GM21723 (cell line): ENCODE measurements at regions not wholly inside any gene's neighbourhood (a gene's known extent, or its start where the extent isn't known, plus 50 kb on each side); places are given as distances from the start of the nearest gene placed in this dataset.

ENCODE experiments used
- ATAC-seq: cut with Tn5 transposase; IDR thresholded peaks from one replicate; pipeline ENCODE4 v1.9.1; 2021; ENCODE audit warnings: mild to moderate bottlenecking, moderate library complexity; ENCODE audit not compliant: unreplicated experiment

DNA sequence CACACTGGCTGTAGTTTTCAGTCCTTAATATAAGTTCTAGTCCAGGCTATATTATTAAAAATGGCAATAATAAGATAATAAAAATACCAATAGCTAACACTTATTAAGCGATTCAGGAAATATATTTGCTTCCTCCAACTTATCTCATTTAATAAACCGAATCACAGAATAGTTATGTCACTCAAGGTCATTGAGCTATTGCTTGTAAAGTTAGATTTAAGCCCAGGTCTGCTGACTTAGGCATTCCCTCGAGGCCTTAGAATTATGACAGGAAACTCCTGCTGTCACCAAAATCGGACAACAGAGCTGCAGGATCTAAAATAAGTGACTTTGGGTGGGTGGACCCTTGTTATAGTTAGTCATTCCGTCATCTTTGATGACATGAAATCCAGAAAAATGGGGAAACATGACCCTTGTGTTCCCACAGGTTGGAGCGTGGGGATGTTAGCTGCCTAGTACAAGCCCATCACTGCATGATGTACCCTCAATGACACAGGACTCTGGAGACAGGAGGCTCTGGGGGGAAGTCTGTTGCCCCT lies 181.3 kb upstream of the PHYHIPL start:
- no peak for ATAC-seq

DNA sequence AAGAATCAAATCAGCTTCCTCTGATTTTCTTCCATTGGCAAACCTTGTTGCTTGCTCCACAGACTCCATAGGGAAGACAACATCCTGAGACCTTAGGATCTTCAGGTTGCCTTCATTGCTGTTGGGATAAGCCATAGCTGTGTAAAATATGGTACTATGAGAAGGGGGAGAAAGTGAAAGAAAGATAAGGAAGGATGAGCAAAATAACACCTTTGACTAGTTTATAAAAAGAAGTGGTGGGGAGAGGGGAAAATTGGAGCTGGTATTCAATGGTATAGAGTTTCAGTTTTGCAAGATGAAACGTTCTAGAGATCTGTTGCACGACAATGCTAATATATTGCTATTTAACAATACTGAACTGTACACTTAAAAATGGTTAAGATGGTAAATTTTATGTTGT lies 180.4 kb upstream of the PHYHIPL start:
- no peak for ATAC-seq

DNA sequence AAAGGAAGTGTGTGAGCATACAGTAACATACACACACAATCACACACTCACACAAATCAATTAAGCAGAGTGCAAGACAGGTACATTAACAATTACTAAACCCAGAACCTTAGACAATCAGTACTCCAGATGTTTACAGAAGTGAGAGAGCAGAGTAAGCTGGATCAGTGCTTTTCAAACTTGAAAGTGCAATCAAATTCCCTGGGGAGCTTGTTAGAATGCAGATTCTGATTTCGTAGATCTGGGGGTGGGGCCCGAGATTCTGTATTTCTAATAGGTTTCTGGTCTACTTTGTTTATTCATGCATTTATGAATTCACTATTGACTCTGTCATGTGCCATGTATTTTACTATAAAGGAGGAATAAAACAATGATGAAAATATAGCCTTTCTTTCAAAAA lies 179.6 kb upstream of the PHYHIPL start:
- no peak for ATAC-seq

DNA sequence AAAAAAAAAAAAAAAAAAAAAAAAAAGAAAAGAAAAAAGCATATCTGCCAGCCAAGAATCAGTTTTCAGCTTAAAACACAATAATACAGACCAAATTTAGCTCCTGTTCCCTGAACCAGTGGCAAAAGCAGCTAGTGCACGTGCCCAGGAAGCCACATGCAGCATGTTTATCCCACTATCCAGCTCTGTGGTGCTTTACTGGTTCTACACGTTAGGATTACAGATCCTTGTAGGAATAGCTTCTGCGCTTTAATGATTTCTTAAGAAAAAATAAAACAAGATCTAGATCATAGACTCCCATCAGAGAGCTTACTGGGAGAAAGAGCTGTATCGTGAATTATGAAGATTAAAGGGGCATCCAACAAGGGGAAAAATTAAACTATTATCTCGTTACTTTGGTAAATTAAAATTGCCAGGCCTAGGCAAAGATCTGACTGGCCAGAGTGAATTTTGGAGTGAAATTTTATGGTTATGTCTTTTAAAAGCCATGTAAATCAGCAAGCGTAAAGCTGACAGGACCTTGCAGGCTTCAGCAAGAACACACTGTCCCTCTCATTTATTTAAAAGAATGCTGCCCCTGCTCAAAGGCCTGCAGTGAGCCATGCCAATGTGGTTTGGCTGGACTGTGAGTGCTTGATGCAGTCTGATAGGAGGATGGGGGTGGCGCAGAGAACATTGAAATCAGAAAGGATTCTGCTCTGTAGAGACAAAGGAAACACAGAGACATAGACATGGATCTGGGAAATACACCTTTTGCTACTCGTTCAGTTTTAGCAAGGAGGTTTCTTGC lies 177.3 kb upstream of the PHYHIPL start:
- ATAC-seq, result no peak

DNA sequence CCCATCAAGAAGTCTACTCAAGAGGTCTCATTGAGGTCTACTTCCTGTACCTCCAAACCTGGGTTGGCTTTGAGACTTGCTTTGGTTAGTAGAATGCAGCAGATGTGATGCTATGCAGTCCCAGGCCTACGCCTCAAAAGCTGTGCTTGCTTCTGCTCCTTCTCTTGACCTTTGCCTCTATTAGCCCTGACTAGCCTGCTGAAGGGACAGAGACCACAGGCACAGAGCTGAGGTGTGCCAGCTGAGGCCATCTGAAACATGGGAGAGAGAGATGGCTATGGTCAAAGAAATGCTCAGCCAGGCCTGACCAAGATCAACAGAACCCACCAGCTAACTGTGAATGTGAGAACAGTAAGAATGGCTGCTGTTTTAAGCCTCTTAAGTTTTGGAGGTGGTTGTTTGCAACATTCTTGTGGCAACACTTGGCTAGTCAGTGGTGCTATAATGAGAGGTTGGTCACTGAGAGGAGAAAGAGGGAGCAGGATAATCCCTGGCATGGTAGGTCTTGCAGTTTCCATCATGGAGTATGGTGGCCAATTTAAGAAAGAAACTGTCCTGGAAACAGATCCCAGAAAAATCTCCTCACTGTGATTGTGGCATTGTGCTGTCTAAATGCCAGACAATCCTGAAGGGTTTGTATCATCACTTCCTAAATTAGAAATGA lies 176.1 kb upstream of the PHYHIPL start:
- no peak for ATAC-seq

DNA sequence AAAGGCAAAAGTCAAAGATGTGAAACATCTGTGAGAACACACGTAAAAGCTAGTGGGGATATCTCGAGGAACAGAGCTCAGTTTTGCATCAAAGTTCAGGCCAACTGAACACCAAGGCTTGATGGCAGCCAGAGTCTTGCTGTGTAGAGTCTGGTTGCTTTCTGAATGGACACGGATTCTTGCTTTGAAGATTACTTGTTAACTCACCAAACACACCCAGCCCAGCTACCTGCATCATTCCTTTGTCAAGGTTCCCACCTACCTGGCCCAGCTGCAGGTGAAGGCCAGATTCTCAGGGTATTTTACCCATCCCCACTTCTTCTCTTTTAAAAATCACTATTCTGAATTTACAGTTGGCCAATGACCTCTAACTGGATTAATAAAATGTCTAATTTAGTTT lies 174.4 kb upstream of the PHYHIPL start:
- ATAC-seq, result no peak

DNA sequence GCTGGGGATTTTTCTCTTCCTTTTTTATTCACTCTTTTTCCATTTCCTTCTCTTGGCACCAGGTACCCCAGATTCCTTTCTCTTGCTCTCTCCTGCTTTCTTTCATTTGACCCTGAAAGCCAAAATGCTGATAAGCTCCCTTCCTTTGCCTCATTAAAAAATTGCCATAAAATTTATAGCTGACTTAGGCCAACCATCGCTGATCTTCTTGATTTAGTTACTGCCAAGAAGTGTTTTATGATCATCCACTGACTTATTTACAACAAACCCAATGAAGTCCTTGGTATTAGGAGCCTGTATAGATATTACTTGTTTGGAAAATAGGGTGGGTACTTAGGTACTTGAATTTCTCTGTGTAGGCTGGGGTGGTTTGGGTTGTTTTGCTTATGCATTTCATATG lies 173.2 kb upstream of the PHYHIPL start:
- no peak for ATAC-seq

DNA sequence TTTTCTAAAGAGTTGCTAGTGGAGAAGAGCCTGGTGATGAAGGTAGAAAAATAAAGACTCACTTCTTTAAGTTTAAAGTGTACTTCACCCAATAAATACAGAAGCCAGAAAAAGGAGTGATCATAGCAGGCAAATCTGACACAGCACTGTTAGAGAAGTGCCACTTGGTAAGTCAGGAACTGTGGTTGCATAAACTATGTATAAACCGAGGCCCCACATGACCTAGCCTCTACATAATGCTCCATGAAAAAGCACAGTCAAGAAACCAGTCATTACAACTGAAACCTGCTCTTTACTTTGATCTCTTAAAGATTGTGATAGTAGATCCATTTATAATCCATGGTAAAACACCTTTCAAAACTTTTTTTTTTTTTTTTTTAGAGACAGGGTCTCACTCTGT lies 172.1 kb upstream of the PHYHIPL start:
- ATAC-seq, result no peak

DNA sequence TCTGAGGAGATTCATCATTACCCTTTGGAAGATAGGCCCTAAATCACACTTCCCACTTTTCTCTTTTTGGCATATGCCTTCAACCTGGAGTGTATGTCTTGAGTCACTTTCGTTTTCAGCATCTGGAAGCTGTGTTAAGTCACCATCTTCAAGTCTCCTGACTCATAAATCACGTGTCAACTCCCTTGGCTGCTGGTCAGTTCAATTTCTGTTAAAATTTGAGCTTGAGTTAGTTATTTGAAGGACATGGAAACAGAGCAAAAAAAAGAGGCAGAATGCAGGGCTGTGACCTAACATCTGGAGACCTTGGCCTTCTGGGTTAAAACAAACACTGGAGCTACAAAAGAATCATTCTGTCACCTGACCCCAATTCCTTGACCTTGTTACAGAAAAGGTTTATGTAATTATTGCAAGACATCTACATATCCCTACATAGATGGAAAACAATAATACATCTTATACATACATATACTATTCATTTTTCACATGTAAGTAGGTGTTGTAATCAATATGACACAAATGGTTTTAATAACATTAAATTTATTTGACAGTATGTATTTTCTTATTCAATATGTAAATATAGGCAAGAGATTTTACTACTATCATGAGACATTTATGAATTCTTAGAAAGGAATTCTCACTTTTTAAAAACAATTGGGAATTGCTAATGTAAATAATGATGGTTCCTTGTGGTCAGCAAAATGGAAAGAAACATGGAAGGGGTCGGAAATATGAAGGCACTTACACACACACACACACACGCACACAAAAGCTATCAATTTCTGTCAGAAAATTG lies 169.7 kb upstream of the PHYHIPL start:
- ATAC-seq, result no peak

DNA sequence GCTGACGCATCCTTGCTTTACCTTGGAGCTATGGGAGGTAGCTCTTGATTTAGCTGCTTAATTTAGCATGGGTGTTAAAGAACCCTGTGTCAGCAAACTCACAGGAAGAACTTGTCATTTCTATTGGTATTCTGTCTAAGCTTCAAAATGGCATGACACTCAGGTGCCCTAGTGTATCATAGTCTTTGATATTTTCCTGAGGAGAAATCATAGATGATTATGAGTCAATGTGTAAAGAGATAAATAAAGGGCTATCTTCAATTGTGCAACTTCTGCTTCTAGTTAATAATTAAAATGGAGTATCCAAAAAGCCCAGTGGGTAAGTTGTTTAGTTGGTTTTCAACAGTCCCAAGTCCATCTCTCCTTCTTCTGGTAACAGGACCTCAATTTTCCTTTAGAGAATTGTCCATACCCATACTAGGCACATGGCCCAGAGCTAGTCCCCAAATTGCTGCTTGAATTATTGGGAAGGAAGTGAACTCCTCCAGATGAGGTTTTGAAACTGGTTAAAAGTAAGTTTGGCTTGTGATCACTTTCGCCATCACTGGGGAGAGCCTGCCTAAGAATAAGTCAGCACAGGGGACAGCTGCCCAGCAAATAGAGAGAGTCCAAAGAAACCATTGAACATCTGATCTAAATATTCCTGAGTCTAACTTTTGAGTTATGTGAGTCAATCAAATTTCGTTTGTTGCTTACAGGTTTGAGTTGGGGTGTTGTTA lies 169.0 kb upstream of the PHYHIPL start:
- ATAC-seq, result no peak

DNA sequence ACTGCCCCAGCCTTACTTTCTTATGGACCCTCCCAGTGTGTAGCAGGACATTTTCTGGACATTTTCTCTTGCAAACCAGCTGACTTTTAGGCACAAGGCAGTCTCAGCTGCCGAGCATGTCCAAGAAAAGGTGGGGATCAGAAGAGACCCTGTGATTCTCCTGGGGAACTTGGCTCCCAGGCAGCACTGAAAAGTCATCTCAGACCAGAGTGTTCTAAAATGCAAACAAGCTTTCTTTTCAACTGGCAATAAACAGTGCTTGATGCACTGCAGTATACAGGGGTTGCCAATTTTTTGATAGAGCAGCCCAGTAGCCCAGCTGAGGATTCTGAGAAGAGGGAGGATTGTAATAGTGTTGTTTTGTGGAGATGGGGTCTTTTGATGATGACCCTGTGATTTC lies 168.0 kb upstream of the PHYHIPL start:
- ATAC-seq, result no peak

DNA sequence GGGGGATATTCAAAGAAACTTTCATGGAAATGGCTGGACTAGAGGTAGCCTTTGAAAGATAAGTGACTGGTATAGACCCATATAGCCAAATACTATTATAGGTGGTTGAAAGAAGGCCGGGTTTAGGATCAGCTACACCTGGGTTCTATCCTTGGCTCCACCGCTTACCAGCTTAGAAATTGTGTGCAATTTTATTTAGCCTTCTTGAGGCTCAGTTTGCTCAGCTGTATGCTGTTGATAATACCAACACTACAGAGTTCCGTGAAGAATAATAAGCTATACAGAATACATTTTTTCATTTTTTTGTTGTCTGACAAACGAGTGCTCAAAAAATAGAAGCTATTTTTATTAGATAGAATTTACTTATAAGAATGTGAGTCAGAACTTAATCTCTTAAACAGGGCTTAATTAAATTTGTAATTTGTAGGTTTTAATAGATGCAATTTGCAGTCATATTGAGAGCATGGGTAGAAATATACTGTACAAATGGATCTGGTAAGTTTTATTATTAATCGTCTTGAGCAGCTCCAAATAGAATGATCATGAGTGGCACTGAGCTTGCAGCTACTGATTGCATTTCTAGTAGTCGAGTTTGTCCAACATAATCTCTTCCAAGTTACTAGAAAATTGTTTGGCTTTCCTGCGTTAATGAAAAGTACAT lies 164.3 kb upstream of the PHYHIPL start:
- ATAC-seq, result no peak

DNA sequence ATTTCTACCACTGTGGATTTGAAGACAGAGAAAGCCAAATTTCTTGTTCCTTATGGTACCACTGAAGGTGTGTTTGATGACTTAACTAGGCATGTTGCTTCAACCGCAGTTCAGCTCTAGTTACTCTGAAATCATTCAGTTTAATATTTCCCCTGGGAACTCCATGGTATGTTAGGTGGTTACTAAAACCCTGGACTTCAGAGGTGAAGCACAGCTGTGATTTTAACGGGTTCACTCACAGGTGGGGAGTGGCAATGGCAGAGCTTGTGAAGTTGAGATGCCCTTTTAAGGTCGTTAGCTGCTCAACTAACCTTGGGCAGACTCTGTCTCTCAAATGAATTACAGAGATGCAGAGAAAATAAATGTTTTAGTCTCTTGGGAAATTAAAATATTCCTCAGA lies 163.6 kb upstream of the PHYHIPL start:
- no peak for ATAC-seq

DNA sequence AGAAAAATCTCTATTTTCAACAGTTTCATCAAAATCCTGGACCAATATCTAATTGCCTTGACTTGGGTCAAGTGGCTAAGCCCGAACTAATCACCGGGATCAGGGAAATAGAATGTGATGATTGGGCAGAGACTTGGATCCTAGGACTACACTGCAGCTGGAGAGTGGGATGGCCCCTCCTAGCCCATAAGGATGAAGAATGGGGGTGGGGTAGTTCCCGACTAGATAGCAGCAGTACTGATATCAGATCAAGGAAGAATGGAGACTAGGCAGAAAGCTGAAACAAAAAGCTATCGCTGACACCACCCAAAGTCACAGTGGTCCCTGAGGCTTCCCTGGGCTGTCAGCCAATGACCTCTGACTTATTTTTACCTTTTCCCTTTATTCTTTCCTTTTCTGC lies 160.4 kb upstream of the PHYHIPL start:
- ATAC-seq, result no peak

DNA sequence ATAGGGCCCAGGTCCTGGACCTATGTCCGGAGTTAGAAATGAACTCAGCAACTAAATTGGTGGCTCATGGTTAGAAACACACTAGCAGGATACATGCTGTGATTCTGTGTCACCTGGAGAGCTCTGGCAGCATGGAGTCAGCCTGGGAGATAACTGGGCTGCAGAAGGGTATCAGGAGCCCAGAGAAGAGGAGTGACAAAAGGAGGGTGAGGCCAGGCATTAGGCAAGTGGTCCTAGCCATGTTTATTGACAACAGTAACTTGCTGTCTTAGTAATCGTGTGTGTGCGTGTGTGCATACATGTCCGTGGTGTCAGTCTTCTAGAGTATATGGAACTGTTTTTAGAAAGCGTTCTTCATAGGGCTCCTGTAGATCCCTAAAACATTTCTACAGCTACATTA lies 157.5 kb upstream of the PHYHIPL start:
- no peak for ATAC-seq

DNA sequence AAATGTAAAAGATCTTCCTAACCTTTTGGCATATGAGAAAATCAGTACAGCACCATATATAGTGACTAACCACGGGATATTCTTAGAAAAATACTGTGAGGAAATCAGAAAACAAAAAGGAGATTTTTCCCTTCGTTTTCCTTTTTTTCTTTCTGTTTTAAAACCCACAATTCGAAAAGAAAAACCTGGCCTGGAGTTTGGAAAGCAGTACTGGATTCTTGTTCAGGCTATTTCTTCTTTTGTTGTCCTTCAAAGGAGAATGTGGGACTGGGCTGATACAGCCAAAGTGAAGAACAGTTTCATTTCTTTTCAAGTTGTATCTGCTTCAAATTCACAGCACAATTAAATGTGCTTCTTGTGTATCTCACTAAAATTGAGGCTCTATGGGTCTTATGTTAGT lies 156.8 kb upstream of the PHYHIPL start:
- ATAC-seq, result no peak

DNA sequence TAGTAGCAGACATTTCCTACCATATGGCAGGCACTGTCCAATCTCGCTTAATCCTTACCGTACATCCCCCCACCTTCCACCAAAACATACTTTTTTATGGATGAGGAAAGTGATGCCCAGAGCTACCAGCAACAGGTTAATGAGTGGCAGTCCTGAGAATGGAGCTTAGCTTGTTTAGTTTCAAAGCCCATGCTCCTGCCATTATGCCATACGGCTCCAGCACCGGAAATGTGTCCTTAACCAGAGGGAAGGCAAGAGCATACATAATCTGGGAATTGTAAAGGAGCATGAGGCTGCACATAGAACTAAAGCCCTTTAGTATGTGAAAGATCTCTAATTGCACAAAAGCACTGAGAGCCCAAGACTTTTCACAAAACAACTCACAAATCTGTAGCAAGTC lies 155.9 kb upstream of the PHYHIPL start:
- ATAC-seq, result no peak

DNA sequence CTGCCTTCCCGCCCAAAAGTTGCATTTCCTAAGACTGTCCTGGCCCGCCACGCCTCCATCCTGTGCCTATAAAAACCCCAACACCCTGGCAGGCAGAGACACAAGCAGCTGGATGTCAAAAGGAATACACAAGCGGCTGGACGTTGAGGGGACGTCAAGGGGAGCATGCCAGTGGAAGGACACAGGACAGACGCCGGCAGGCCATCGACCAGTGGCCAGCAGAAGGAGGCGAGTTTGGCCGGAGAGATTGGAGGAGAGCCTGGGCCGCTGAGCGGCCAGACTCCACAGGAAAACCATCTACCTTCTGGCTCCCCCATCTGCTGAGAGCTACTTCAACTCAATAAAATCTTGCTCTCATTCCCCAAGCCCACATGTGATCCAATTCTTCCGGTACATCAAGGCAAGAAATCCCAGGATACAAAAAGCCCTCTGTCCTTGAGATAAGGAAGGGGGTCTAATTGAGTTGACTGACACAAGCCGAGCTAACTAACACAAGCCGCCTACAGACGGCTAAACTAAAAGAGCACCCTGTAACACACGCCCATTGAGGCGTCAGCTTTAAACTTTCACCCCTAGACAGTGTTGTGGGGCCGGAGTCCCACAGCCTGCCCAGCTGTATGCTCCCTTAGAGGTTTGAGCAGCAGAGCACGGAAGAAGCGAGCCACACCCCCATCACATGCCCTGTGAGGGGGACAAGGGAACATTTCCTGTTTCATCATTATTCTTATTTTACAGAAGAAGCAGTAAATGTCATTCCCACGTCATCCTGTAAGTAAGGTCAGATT lies 150.3 kb upstream of the PHYHIPL start:
- no peak for ATAC-seq

DNA sequence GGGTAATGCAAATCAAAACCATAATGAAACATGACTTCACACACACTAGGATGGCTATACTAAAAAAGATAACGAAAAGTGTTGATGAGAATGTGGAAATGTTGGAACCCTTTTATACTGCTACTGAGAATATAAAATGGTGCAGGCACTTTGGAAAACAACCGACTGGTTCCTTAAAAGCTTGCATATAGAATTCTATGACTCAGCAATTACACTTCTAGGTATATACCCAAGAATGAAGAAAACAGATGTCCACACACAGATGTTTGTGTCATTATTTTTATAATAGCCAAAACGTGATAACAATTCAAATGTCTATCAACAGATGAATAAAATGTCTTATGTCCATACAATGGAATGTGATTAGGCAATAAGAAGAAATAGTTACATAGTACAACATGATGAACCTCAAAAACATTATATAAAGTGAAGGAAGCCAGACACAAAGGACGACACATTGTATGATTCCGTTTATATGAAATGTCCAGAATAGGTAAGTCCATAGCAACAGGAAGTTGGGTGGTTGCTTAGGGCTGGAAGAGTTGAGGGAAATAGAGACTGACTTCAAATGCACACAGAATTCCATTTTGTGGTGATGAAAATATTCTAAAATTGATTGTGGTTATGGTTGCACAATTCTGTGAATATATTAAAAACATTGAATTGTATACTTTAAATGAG lies 148.3 kb upstream of the PHYHIPL start:
- no peak for ATAC-seq
